Esophagus squamous epithelium (tissue), 4 donors: ENCODE measurements at regions not wholly inside any gene's neighbourhood (a gene's known extent, or its start where the extent isn't known, plus 50 kb on each side); places are given as distances from the start of the nearest gene placed in this dataset.

Experiments
- CTCF ChIP-seq, 6 experiments: fragments of 450-650 bp in 4 of 6; fragments of 200-600 bp in 2 of 6; sonication (generic) in 2 of 6; IDR thresholded peaks; one replicate each; pipeline ENCODE4 v1.5.1; 2016 to 2019; ENCODE audit warnings: antibody characterized with exemption in 6 of 6, mild to moderate bottlenecking in 4 of 6, moderate library complexity in 4 of 6
- POLR2A ChIP-seq, 4 donors: fragments of 450-650 bp; IDR thresholded peaks; one replicate each; pipeline ENCODE4 v1.6.1; 2017; ENCODE audit warnings: antibody characterized with exemption in 4 of 4, mild to moderate bottlenecking in 4 of 4, moderate library complexity in 3 of 4

DNA sequence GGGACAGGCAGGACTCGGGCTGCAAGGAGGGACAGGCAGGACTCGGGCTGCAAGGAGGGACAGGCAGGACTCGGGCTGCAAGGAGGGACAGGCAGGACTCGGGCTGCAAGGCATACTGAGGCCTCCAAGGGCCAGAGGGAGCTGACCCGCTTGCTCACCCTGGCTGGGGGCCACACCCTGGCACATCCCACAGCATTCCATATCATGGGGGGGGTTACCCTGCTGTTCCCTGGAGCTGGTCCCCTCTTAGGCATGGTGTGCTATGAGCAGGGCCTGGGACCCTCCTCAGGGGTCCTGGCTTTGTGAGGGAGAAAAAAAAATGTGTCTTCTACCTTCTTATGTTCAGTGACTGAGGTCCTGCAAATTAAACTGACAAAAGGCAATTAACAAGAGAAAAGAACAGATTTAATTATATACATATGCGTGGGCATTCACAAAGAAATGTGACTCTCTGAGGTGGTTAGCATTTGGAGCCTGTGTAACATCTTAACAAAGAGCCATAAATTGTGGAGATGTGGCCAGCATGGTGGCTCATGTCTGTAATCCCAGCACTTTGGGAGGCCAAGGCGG is 97.6 kb upstream of the ALDH1A3 start:
- TF ChIP-seq POLR2A (IDR thresholded peaks at IDR 0.05) (no peak), CTCF (IDR thresholded peaks at IDR 0.05) (no peak)
